ENCODE measurements at regions not wholly inside any gene's neighbourhood (a gene's known extent, or its start where the extent isn't known, plus 50 kb on each side); places are given as distances from the start of the nearest gene placed in this dataset.

DNA sequence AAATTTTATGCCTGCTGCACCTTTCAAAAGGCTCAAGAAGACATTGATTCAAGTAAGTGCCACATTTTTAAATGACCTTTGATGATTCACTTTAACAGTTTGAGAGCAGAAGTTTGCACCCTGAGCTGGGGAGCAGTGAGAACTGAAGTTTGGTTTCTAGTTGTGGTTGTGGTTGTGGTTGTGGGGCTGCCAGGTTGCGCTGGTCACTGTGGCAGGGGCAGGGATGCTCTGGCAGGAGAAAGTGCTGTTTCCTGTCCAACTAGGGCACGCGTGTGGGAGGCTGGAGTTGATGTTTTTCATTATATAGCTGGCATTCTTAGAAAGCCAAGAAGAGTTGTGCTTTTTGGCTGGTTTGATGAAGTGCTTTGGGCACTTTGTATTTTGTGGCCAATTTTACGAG lies 339.7 kb upstream of the NR2F2 start (continued):
- TF ChIP-seq ZNF839 (CRISPR knock-in tag; IDR thresholded peaks at IDR 0.05; ENCODE audit: borderline replicate concordance) (no peak), ZNF350 (CRISPR knock-in tag; IDR thresholded peaks at IDR 0.05; ENCODE audit: borderline replicate concordance, low read depth) (no peak), ZBTB3 (CRISPR knock-in tag; IDR thresholded peaks at IDR 0.05; ENCODE audit: borderline replicate concordance, low read depth) (no peak)

GRCh38 chr15:95994418-95994817 lies 336.1 kb upstream of the NR2F2 start:
- 40% methylated on average over 4 of the region's 4 CpGs for WGBS (ENCODE audit: low lambda C conversion rate)
- POLR2A ChIA-PET = no interaction called here
- ATAC-seq = no peak

More at GRCh38 chr15:95994418-95994817, 336.1 kb upstream of the NR2F2 start:
- Histone ChIP-seq H3K36me3 (replicated peaks in 1 of 2; ENCODE audit: control insufficient read depth in 1 of 2, insufficient read depth in 2 of 2, low read length in 2 of 2) (no peaks in the 10 kb centered on the region), H3K9me3 (ENCODE audit: low read length) (no peaks in the 10 kb centered on the region), H3K27me3 (ENCODE audit: control insufficient read depth in 1 of 2, insufficient read depth in 2 of 2, low read length in 2 of 2) (no peaks in the 10 kb centered on the region), H3K79me2 (ENCODE audit: insufficient read depth, low read length) (no peaks in the 10 kb centered on the region), H2AFZ (ENCODE audit: low read length) (no peak overlapping the region), H3K4me1 (ENCODE audit: insufficient read depth, low read length) (no peaks in the 10 kb centered on the region), H3K4me3 (replicated peaks in 1 of 3; ENCODE audit: insufficient read depth in 1 of 3, low read depth in 2 of 3, low read length in 3 of 3) (no peak overlapping the region), H3K4me2 (ENCODE audit: low read depth, low read length) (no peak overlapping the region), H3K9ac (ENCODE audit: insufficient read depth, low read depth, low read length) (no peak overlapping the region), H4K20me1 (ENCODE audit: insufficient read depth, low read length) (no peaks in the 10 kb centered on the region), H3K27ac (ENCODE audit: extremely low read length, insufficient read depth, low read length) (no peak overlapping the region)
- no TSS peak for BruUV-seq (replicated peaks)
- no peak for DNase-seq (ENCODE audit: low spot score)
- intact Hi-C loops (cut with micrococcal nuclease; ENCODE audit: unreplicated experiment) = no loop called here
- TF ChIP-seq KLF9 (CRISPR knock-in tag; IDR thresholded peaks at IDR 0.05; ENCODE audit: low read depth) (no peak), RFXANK (CRISPR knock-in tag; IDR thresholded peaks at IDR 0.05) (no peak), AKNA (CRISPR knock-in tag; IDR thresholded peaks at IDR 0.05; ENCODE audit: borderline replicate concordance) (no peak)
- FAIRE-seq = no peak
- CTCF ChIA-PET (ENCODE audit: low intra/inter-chr PET ratio, low total read pairs) = no interaction called here
- in situ Hi-C loops (cut with HindIII; ENCODE audit: extremely low pct_ligation_motif_present, low pct_unique_long_range_greater_than_20kb) = no loop called here
